ENCODE measurements at regions not wholly inside any gene's neighbourhood (a gene's known extent, or its start where the extent isn't known, plus 50 kb on each side); places are given as distances from the start of the nearest gene placed in this dataset.
A peak's percentile ranks its signal among the peaks of the same experiment; 100 is the strongest.

- TF ChIP-seq POLR2A (IDR thresholded peaks at IDR 0.05; ENCODE audit: low read depth, low read length) (no peak), BHLHE40 (IDR thresholded peaks at IDR 0.05; ENCODE audit: low read depth, low read length) (no peak), CTCF (conservative IDR thresholded peaks at IDR 0.05; ENCODE audit: low read depth, low read length) (no peak), RCOR1 (IDR thresholded peaks at IDR 0.05; ENCODE audit: insufficient replicate concordance, low read length) (no peak), RAD21 (IDR thresholded peaks at IDR 0.05; ENCODE audit: low read length) (no peak), FOS (IDR thresholded peaks at IDR 0.05; ENCODE audit: low read depth, low read length) (no peak), MAFK (IDR thresholded peaks at IDR 0.05; ENCODE audit: low read depth, low read length) (peak; percentile 96), MAZ (IDR thresholded peaks at IDR 0.05; ENCODE audit: borderline replicate concordance, low read depth, low read length) (no peak)
These were observed 151.6 kb upstream of the PTPRK start for GRCh38 chr6:128672023-128672422.
